ENCODE measurements at regions not wholly inside any gene's neighbourhood (a gene's known extent, or its start where the extent isn't known, plus 50 kb on each side); places are given as distances from the start of the nearest gene placed in this dataset.

GRCh38 chr17:72295916-72296315 is 175.1 kb downstream of the SOX9 start:
- no peaks in the 10 kb centered on the region for H3K4me1 ChIP-seq (ENCODE audit: control insufficient read depth, extremely low read depth, insufficient read depth, low read length)
- no peak for DNase-seq (ENCODE audit: low read depth, low spot score)
- H3K4me2 ChIP-seq (ENCODE audit: insufficient read depth, low read length) = no peak overlapping the region
- no peaks in the 10 kb centered on the region for H3K27me3 ChIP-seq (ENCODE audit: control insufficient read depth in 2 of 2, insufficient read depth in 2 of 2, low read length in 2 of 2)
- ChIA-PET POLR2A (no interaction called here), CTCF (interaction anchor here (1.2 kb wide), 1 partner anchor 22 kb away, joined by 3 read pairs; no protein-coding TSS in a partner anchor)
- peaks cover 6% of the 10 kb centered on the region for H3K9me3 ChIP-seq (replicated peaks; ENCODE audit: control insufficient read depth, insufficient read depth, low read length)
- no peak overlapping the region for H3K27ac ChIP-seq (ENCODE audit: insufficient read depth, low read depth, low read length)
- dilution Hi-C loops (cut with MboI; ENCODE audit: extremely low pct_ligation_motif_present, low sequenced_read_pairs) = no loop called here
- H3K79me2 ChIP-seq (ENCODE audit: control insufficient read depth, insufficient read depth, low read length) = no peaks in the 10 kb centered on the region
- intact Hi-C loops (cut with micrococcal nuclease) = no loop called here
- no peaks in the 10 kb centered on the region for H4K20me1 ChIP-seq (replicated peaks; ENCODE audit: control insufficient read depth, extremely low read depth, insufficient read depth, low read length)
- no peaks in the 10 kb centered on the region for H3K36me3 ChIP-seq (ENCODE audit: control insufficient read depth in 2 of 2, extremely low read depth in 1 of 2, insufficient read depth in 2 of 2, low read length in 2 of 2)
- no peak overlapping the region for H3K9ac ChIP-seq (replicated peaks; ENCODE audit: extremely low read depth, insufficient read depth, low read length)
- TF ChIP-seq JUN (IDR thresholded peaks at IDR 0.05; ENCODE audit: borderline replicate concordance, insufficient read depth, insufficient read length, low read depth) (no peak), MYC (IDR thresholded peaks at IDR 0.05; ENCODE audit: low read depth, low read length) (no peak), POLR2A (IDR thresholded peaks at IDR 0.05; ENCODE audit: low read depth, low read length) (no peak), POLR2AphosphoS5 (IDR thresholded peaks at IDR 0.05; ENCODE audit: insufficient read depth, low read depth, low read length) (no peak), FOS (IDR thresholded peaks at IDR 0.05; ENCODE audit: borderline replicate concordance, insufficient read depth, low read length) (no peak), EZH2 (IDR thresholded peaks at IDR 0.05; ENCODE audit: borderline replicate concordance, low read depth, low read length, severe bottlenecking) (no peak), GATA2 (IDR thresholded peaks at IDR 0.05; ENCODE audit: insufficient read depth, insufficient read length, low read depth, low read length) (no peak)
- TF ChIP-seq, protein P1, sequence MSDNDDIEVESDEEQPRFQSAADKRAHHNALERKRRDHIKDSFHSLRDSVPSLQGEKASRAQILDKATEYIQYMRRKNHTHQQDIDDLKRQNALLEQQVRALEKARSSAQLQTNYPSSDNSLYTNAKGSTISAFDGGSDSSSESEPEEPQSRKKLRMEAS (IDR thresholded peaks at IDR 0.05; ENCODE audit: insufficient read depth, insufficient read length) = no peak
- TF ChIP-seq, protein P2, sequence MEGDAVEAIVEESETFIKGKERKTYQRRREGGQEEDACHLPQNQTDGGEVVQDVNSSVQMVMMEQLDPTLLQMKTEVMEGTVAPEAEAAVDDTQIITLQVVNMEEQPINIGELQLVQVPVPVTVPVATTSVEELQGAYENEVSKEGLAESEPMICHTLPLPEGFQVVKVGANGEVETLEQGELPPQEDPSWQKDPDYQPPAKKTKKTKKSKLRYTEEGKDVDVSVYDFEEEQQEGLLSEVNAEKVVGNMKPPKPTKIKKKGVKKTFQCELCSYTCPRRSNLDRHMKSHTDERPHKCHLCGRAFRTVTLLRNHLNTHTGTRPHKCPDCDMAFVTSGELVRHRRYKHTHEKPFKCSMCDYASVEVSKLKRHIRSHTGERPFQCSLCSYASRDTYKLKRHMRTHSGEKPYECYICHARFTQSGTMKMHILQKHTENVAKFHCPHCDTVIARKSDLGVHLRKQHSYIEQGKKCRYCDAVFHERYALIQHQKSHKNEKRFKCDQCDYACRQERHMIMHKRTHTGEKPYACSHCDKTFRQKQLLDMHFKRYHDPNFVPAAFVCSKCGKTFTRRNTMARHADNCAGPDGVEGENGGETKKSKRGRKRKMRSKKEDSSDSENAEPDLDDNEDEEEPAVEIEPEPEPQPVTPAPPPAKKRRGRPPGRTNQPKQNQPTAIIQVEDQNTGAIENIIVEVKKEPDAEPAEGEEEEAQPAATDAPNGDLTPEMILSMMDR (IDR thresholded peaks at IDR 0.05; ENCODE audit: extremely low read depth in 1 of 2, insufficient read depth in 1 of 2, low read depth in 1 of 2, low read length in 2 of 2) = no peak
- no peak overlapping the region for H3K4me3 ChIP-seq (replicated peaks in 1 of 3; ENCODE audit: insufficient read depth in 1 of 3, low read depth in 1 of 3, low read length in 3 of 3)
- no peak for FAIRE-seq
- H2AFZ ChIP-seq (ENCODE audit: low read depth, low read length) = no peak overlapping the region
- no TSS peak for BruUV-seq (replicated peaks)
- no peaks in the 10 kb centered on the region for H3K9me1 ChIP-seq (replicated peaks; ENCODE audit: control insufficient read depth, extremely low read depth, insufficient read depth, low read length)
